SK-N-SH (cell line): ENCODE measurements at regions not wholly inside any gene's neighbourhood (a gene's known extent, or its start where the extent isn't known, plus 50 kb on each side); places are given as distances from the start of the nearest gene placed in this dataset.

Source experiments
- CTCF ChIA-PET: fragments of 300-600, 350-600 bp; formaldehyde crosslinking; extraction: SDS; loops from one replicate; lab custom pipeline; 2021; lab: Yijun Ruan, JAX
- POLR2A ChIA-PET: fragments of 350-600 bp; sonication (Branson Sonifier 250); formaldehyde crosslinking; extraction: SDS; loops from one replicate; lab custom pipeline; 2020; ENCODE audit warnings: antibody characterized with exemption, inconsistent platforms; lab: Yijun Ruan, JAX
- DNase-seq: peaks from one replicate; pipeline ENCODE4 v3.0.0; 2012
- H2AFZ ChIP-seq: fragments of 200-600 bp; sonication (generic); 2 replicates; pipeline ENCODE4 v1.8.1; 2016; ENCODE audit warnings: antibody characterized with exemption, mild to moderate bottlenecking, low read depth
- H3F3A ChIP-seq: fragments of 200-600 bp; sonication (generic); replicated peaks from 2 replicates; pipeline ENCODE3; 2016; ENCODE audit warnings: antibody characterized with exemption, mild to moderate bottlenecking; ENCODE audit not compliant: insufficient read depth
- H3K27ac ChIP-seq, 2 experiments: fragments of 200-500 bp in 1 of 2; fragments of 200-600 bp in 1 of 2; sonication (Bioruptor generic) in 1 of 2; sonication (generic), shearing (Covaris generic) in 1 of 2; 2 replicates each; pipeline versions ENCODE4 v1.5.1 to v1.6.1; 2014 to 2016; ENCODE audit warnings: low read depth in 2 of 2, inconsistent platforms in 1 of 2, low read length in 1 of 2, mild to moderate bottlenecking in 1 of 2, mixed read lengths in 1 of 2
- H3K27me3 ChIP-seq: fragments of 200-600 bp; sonication (generic), shearing (Covaris generic); 2 replicates; pipeline ENCODE4 v1.6.1; 2016; ENCODE audit warnings: mixed run types; ENCODE audit not compliant: insufficient read depth
- H3K36me3 ChIP-seq, 2 experiments: fragments of 200-500 bp in 1 of 2; fragments of 200-600 bp in 1 of 2; sonication (Bioruptor generic) in 1 of 2; sonication (generic) in 1 of 2; replicated peaks in 1 of 2; 2 replicates each; pipeline versions ENCODE3 to v1.5.1; 2014 to 2016; ENCODE audit warnings: low read length in 1 of 2, mild to moderate bottlenecking in 1 of 2; ENCODE audit not compliant: insufficient read depth in 2 of 2, control insufficient read depth in 1 of 2
- H3K4me1 ChIP-seq, 2 experiments: fragments of 200-500 bp in 1 of 2; fragments of 200-600 bp in 1 of 2; sonication (Bioruptor generic) in 1 of 2; sonication (generic), shearing (Covaris generic) in 1 of 2; 2 replicates each; pipeline versions ENCODE4 v1.5.1 to v1.6.1; 2014 to 2016; ENCODE audit warnings: low read depth in 1 of 2, low read length in 1 of 2, mixed run types in 1 of 2; ENCODE audit not compliant: insufficient read depth in 2 of 2, control insufficient read depth in 1 of 2
- H3K4me2 ChIP-seq: fragments of 200-600 bp; sonication (generic), shearing (Covaris generic); 2 replicates; pipeline ENCODE4 v1.6.1; 2017; ENCODE audit warnings: mixed run types
- H3K4me3 ChIP-seq, 2 experiments: fragments of 200-500 bp in 1 of 2; fragments of 200-600 bp in 1 of 2; sonication (Bioruptor generic) in 1 of 2; sonication (generic), shearing (Covaris generic) in 1 of 2; 2 replicates each; pipeline versions ENCODE4 v1.5.1 to v1.8.1; 2014 to 2016; ENCODE audit warnings: low read depth in 2 of 2, inconsistent platforms in 1 of 2, low read length in 1 of 2, mild to moderate bottlenecking in 1 of 2, mixed read lengths in 1 of 2, moderate library complexity in 1 of 2
- H3K79me2 ChIP-seq: fragments of 200-600 bp; sonication (generic); 2 replicates; pipeline ENCODE4 v1.8.1; 2017; ENCODE audit warnings: mild to moderate bottlenecking; ENCODE audit not compliant: insufficient read depth
- H3K9ac ChIP-seq: fragments of 200-600 bp; sonication (generic); 2 replicates; pipeline ENCODE4 v1.6.1; 2017; ENCODE audit warnings: mixed run types
- H3K9me2 ChIP-seq: fragments of 200-600 bp; sonication (generic); 2 replicates; pipeline ENCODE4 v1.6.1; 2017; ENCODE audit warnings: mixed run types
- H3K9me3 ChIP-seq: fragments of 200-600 bp; sonication (generic); 2 replicates; pipeline ENCODE4 v1.6.1; 2017; ENCODE audit warnings: mixed run types, mild to moderate bottlenecking, moderate library complexity
- H4K20me1 ChIP-seq: fragments of 200-600 bp; sonication (generic); 2 replicates; pipeline ENCODE4 v1.6.1; 2017; ENCODE audit warnings: mild to moderate bottlenecking, mixed run types; ENCODE audit not compliant: insufficient read depth
- CHD2 ChIP-seq: fragments of 150-350 bp; IDR thresholded peaks from 2 replicates; pipeline ENCODE4 v1.6.1; 2018; ENCODE audit warnings: low read length; ENCODE audit not compliant: partially characterized antibody
- ELF1 ChIP-seq: IDR thresholded peaks from 2 replicates; pipeline ENCODE4 v1.4.0; 2012
- EZH2phosphoT487 ChIP-seq: fragments of 200-600 bp; sonication (generic); IDR thresholded peaks from 2 replicates; pipeline ENCODE4 v1.6.1; 2017; ENCODE audit warnings: low read depth, mixed run types, mild to moderate bottlenecking, antibody characterized with exemption, moderate library complexity, borderline replicate concordance
- FOSL2 ChIP-seq: IDR thresholded peaks from 2 replicates; pipeline ENCODE4 v1.4.0; 2012; ENCODE audit warnings: low read depth, mild to moderate bottlenecking, moderate library complexity, borderline replicate concordance
- FOXJ3 ChIP-seq: sonication (generic); formaldehyde crosslinking; IDR thresholded peaks from 2 replicates; pipeline ENCODE4 v1.5.1; 2020; ENCODE audit warnings: mild to moderate bottlenecking, missing genetic modification reagents
- FOXM1 ChIP-seq: IDR thresholded peaks from 2 replicates; pipeline ENCODE4 v1.4.0; 2012; ENCODE audit warnings: low read depth, mild to moderate bottlenecking
- GABPA ChIP-seq: IDR thresholded peaks from 2 replicates; pipeline ENCODE4 v1.4.0; 2012; ENCODE audit warnings: low read depth, mild to moderate bottlenecking
- IRF3 ChIP-seq: fragments of 150-350 bp; IDR thresholded peaks from 2 replicates; pipeline ENCODE4 v1.6.1; 2016; ENCODE audit warnings: mild to moderate bottlenecking, low read depth, low read length
- JUND ChIP-seq: IDR thresholded peaks from 2 replicates; pipeline ENCODE4 v1.4.0; 2012
- MEF2A ChIP-seq: IDR thresholded peaks from 2 replicates; pipeline ENCODE4 v1.4.0; 2012; ENCODE audit warnings: low read depth, borderline replicate concordance
- NFIC ChIP-seq: IDR thresholded peaks from 2 replicates; pipeline ENCODE4 v1.4.0; 2012; ENCODE audit warnings: borderline replicate concordance
- NRF1 ChIP-seq: IDR thresholded peaks from 2 replicates; pipeline ENCODE4 v1.6.1; 2012; ENCODE audit warnings: low read depth, mild to moderate bottlenecking, low read length
- PBX3 ChIP-seq: IDR thresholded peaks from 2 replicates; pipeline ENCODE4; 2012
- POLR2AphosphoS5 ChIP-seq: IDR thresholded peaks from 2 replicates; pipeline ENCODE4 v1.6.1; 2012; ENCODE audit warnings: low read depth, low read length
- RAD21 ChIP-seq: IDR thresholded peaks from 2 replicates; pipeline ENCODE4 v1.6.1; 2012; ENCODE audit warnings: mild to moderate bottlenecking, low read length
- REST ChIP-seq: IDR thresholded peaks from 2 replicates; pipeline ENCODE4 v1.6.1; 2012; ENCODE audit warnings: mild to moderate bottlenecking, low read depth, low read length, moderate library complexity
- RXRA ChIP-seq: IDR thresholded peaks from 2 replicates; pipeline ENCODE4 v1.4.0; 2012; ENCODE audit warnings: low read depth, mild to moderate bottlenecking, borderline replicate concordance
- TAF1 ChIP-seq: IDR thresholded peaks from 2 replicates; pipeline ENCODE4 v1.6.1; 2012; ENCODE audit warnings: low read depth, mild to moderate bottlenecking, low read length, moderate library complexity, borderline replicate concordance
- TEAD4 ChIP-seq: IDR thresholded peaks from 2 replicates; pipeline ENCODE4 v1.4.0; 2012; ENCODE audit warnings: mild to moderate bottlenecking, borderline replicate concordance; ENCODE audit not compliant: insufficient read depth
- USF1 ChIP-seq: IDR thresholded peaks from 2 replicates; pipeline ENCODE4 v1.4.0; 2012; ENCODE audit warnings: low read depth, borderline replicate concordance
- USF2 ChIP-seq: fragments of 150-350 bp; IDR thresholded peaks from 2 replicates; pipeline ENCODE4 v1.6.1; 2017; ENCODE audit warnings: antibody characterized with exemption, low read length, low read depth, borderline replicate concordance
- WGBS: methylation state at CpG from one replicate; pipeline ENCODE4 v1.1.6; 2017; ENCODE audit warnings: low lambda C conversion rate; 5-methylcytosine and 5-hydroxymethylcytosine counted together

- peaks cover 3% of the 10 kb centered on the region; the same call in 1 of the 2 replicates for H4K20me1 ChIP-seq
- 67% methylated on average over 1 of the region's 1 CpG for WGBS
- no peak for TF ChIP-seq ELF1
- TF ChIP-seq RAD21: no peak
- TF ChIP-seq GABPA: no peak
- no peak for TF ChIP-seq PBX3
- TF ChIP-seq FOSL2: no peak
- no peak for TF ChIP-seq IRF3
- TF ChIP-seq CHD2: no peak
- no peak for TF ChIP-seq JUND
- TF ChIP-seq NRF1: no peak
- TF ChIP-seq USF2: no peak
- no peak for TF ChIP-seq FOXM1
- TF ChIP-seq TEAD4: no peak
- TF ChIP-seq USF1: no peak
- H3K4me3 ChIP-seq: no peak overlapping the region
- H3K9ac ChIP-seq: no peak overlapping the region
- H3F3A ChIP-seq: no peaks in the 10 kb centered on the region
- no peaks in the 10 kb centered on the region for H3K36me3 ChIP-seq
- CTCF ChIA-PET: no interaction called here
- no peaks in the 10 kb centered on the region for H3K4me1 ChIP-seq
- no peak overlapping the region for H3K4me2 ChIP-seq
- 0 out of 2 replicates have a peak, but pooled peaks cover 6% of the 10 kb centered on the region for H3K9me3 ChIP-seq
- H3K27me3 ChIP-seq: no peaks in the 10 kb centered on the region
- H3K79me2 ChIP-seq: no peaks in the 10 kb centered on the region
- DNase-seq: no peak
- no peaks in the 10 kb centered on the region for H3K9me2 ChIP-seq
- no peak overlapping the region for H3K27ac ChIP-seq
- no peak overlapping the region for H2AFZ ChIP-seq
- POLR2A ChIA-PET: no interaction called here
These were observed 994.6 kb downstream of the PCDH19 start for GRCh38 chrX:99415470-99415869.

- ChIA-PET CTCF (no interaction called here), POLR2A (no interaction called here)
- 41% methylated on average over 3 of the region's 3 CpGs for WGBS
- Histone ChIP-seq H2AFZ (no peak overlapping the region), H3K4me3 (no peak overlapping the region), H3K27ac (no peak overlapping the region), H3K9ac (no peak overlapping the region), H3K9me2 (no peaks in the 10 kb centered on the region), H3K9me3 (no peaks in the 10 kb centered on the region), H3K27me3 (no peaks in the 10 kb centered on the region), H3K4me2 (no peak overlapping the region), H3K79me2 (no peaks in the 10 kb centered on the region), H3K36me3 (no peaks in the 10 kb centered on the region), H3K4me1 (no peaks in the 10 kb centered on the region), H3F3A (no peaks in the 10 kb centered on the region), H4K20me1 (peaks cover 3% of the 10 kb centered on the region; the same call in 1 of the 2 replicates)
- DNase-seq: no peak
- TF ChIP-seq MEF2A: no peak
- no peak for TF ChIP-seq CHD2
- no peak for TF ChIP-seq POLR2AphosphoS5
- no peak for TF ChIP-seq NFIC
- no peak for TF ChIP-seq REST
- TF ChIP-seq RXRA: no peak
- TF ChIP-seq TAF1: no peak
- TF ChIP-seq FOXJ3 (CRISPR knock-in tag): no peak
- no peak for TF ChIP-seq EZH2phosphoT487
These were observed 996.8 kb downstream of the PCDH19 start for GRCh38 chrX:99413317-99413716.
